ENCODE measurements at regions not wholly inside any gene's neighbourhood (a gene's known extent, or its start where the extent isn't known, plus 50 kb on each side); places are given as distances from the start of the nearest gene placed in this dataset.

- DNase-seq: no peak
These were observed 509.0 kb downstream of the OLFM4 start for GRCh38 chr13:53537586-53537985.

DNA sequence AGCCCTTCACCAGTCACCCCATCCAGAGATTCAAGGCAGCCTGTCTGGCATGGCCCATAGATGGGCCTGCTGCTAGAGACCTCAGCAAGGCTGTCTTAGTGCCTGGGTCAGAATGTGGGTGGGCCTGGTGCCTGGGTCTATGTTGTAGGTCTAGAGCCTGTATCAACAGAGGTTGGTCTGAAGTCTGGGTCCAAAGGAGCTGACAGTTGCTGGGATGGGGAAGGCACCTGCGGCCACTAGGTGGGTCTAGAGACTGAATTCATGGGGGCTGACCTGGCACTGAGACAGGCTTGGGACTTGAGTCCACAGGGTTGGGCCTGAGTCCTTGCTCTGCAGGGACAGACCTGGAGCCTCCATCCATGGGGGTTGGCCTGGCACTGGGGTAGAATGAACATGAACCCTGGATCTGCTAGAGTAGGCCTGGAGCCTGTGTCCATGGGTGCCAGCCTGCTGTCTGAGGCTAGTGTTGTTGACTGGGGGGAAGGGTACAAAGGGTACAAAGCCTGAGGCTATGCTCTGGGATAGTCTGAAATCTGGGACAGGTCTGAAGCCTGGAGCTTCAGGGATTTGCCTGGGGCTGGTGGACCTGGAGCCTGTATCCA lies 516.8 kb downstream of the OLFM4 start:
- DNase-seq: no peak

GRCh38 chr13:53560556-53560955 lies 531.9 kb downstream of the OLFM4 start:
- no peak for DNase-seq

DNA sequence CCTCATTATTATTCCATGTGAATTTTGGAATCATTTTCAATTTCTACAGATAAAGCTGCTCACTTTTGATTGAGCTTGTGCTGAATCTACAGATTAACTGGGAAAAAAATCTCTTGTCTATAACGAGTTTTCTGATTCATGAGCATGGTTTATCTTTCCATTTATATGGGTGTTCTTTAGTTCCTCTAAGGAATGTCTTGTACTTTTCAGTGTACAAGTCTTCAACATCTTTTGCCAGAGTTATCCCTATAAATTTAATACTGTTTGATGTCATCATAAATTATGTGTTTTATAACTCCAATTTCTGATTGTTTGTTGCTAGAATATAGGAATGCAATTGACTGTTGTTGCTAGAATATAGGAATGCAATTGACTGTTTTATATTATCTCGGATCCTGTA lies 533.8 kb downstream of the OLFM4 start:
- DNase-seq: no peak

- no peak for DNase-seq
These were observed 539.9 kb downstream of the OLFM4 start for GRCh38 chr13:53568491-53568890.

- DNase-seq: no peak
These were observed 540.8 kb downstream of the OLFM4 start for GRCh38 chr13:53569453-53569852.

GRCh38 chr13:53601113-53601512 lies 572.5 kb downstream of the OLFM4 start:
- DNase-seq: no peak

GRCh38 chr13:53605326-53605725 lies 576.7 kb downstream of the OLFM4 start:
- DNase-seq: no peak

DNA sequence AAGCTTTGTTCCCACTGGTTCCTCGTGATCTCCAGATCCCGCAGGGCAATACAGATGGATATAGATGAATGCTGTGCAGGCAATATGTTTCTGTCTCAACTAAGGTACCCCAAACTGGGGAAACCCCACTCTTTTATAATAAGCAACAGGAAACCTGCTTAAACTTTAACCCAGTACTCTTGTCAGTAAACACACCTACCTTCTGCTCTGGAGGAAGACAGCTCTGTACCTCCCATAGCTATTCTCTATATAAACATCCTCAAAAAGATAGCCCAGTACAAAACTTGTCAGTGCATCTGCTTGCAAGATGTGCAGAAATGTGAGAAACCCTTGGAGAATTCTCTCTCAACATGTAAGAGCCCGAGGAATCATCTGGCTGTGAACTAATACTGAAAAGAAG lies 583.6 kb downstream of the OLFM4 start:
- no peak for DNase-seq

- no peak for DNase-seq
These were observed 593.8 kb downstream of the OLFM4 start for GRCh38 chr13:53622456-53622855.

DNA sequence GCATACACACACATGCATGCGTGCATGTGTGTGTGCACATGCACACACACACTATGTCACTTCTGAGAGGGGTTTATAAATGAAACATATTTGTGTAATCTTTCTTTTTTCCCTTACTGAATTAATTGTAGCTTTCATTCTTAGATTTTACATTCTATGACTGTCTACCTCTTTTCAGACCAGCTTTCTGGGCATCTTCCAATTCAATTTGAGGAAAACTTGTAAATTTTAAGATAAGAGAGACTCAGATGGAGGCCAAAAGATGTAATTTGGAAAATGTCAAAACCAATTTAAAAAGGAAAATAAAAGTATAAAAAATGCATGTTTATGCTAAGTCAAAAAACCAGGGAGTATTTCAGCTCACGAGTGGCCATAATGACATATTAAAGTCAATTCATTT lies 594.5 kb downstream of the OLFM4 start:
- no peak for DNase-seq

DNA sequence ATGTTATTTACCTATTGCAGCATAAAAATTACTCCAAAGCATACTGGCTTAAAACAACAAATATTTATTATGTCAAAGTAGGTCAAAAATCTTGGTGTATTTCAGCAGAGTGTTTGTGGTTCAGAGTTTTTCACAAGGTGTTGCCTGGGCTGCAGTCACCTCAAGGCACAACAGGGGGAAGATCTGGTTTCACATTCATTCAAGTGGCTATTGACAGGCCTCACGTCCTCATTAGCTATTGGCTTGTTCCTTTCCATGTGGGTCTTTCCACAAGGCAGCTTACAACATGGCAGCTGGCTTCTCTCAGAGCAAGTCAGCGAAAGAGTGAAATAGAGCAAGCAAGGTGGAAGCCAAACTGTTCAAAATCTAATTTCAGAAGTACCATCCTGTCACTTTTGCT lies 602.9 kb downstream of the OLFM4 start:
- DNase-seq: no peak

GRCh38 chr13:53638040-53638439 lies 609.4 kb downstream of the OLFM4 start:
- no peak for DNase-seq

DNA sequence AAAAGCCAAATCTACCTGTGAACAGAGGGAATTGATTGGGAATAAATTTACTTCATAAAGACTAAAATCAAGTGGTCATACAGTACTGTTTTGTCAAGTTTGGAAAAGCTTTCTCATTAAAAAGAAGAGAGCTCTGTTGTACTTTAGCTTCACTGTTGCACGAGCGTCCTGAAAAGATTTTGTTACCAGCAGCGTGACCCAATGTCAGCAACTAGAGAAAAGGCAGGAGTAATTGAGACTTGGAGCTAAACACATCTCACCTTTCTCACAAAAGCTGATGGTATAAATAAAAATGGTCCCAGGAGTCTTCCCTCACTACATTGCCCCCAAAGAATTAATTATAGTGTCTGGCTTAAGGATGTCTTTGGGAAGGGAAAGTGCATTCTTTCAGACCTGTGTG lies 613.7 kb downstream of the OLFM4 start:
- no peak for DNase-seq

DNA sequence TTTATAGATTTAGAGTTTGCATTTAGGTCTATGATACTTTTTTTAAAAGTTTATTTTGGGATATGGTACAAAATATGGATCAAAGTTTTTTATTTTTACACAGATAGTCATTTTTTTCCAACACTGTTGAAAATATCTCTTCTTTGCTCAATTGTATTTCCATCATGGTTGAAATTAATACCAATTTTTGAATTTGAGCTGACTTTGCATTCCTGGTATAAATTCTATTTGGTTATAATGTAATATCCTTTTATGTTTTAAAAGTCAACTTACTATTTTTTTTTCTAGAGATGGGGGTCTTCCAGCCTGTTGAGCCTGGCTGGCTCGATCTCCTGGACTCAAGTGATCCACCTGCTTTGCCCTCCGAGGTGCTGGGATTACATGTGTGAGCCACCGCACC lies 620.1 kb downstream of the OLFM4 start:
- DNase-seq: no peak

- no peak for DNase-seq
These were observed 643.4 kb downstream of the OLFM4 start for GRCh38 chr13:53672005-53672404.

DNA sequence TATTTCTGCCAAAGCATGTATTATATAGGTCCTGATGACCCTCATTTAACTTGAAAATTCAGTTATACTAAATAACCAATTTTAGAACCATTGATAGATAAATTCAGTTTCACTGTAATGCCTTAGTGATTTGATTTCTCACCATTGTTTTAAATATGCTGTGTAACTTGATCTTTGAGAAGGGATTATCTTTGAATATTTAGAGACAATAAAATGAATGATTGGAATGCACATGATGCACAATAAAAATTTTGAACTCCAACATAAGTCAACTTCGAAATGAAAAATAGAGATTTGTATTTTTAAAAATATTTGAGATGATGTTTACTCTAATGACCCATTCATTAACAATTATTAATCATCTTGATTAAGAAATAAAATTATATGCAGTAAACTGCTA lies 654.5 kb downstream of the OLFM4 start:
- DNase-seq: no peak

- DNase-seq: no peak
These were observed 655.0 kb downstream of the OLFM4 start for GRCh38 chr13:53683608-53684007.

- DNase-seq: no peak
These were observed 662.8 kb downstream of the OLFM4 start for GRCh38 chr13:53691417-53691816.

DNA sequence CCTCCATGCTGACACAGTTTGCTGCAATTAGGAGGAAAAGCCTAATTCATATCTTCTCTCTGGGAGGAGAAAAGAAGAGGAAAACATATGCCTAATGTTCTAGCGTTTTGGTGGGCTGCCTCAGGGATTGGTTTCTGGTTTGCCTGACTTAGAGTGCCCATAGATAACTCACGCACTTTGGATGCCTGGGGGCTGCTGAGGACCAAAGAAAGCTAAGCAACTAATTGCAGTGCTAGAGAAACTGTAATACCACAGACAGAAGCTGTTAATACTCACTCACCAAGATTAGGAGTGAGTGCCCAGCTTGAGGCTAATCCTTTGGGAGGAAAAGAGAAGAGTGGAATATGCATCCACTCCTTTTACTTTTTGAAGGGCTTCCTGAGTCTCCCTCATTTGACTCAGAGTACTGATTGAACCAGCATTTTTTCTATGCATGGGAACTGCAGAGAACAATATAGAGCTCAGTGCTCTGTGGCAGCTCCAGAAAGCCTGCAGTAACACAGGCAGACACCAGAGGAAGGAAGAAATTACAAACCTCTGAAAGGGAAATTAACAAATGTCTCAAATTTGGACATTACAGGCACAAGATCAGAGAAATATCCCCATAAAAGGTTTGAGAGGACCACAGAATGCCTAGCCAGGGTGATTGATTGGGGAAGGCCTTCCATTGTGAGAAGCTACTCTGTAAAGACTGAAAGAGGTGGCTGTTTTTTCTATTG lies 666.4 kb downstream of the OLFM4 start:
- no peak for DNase-seq

DNA sequence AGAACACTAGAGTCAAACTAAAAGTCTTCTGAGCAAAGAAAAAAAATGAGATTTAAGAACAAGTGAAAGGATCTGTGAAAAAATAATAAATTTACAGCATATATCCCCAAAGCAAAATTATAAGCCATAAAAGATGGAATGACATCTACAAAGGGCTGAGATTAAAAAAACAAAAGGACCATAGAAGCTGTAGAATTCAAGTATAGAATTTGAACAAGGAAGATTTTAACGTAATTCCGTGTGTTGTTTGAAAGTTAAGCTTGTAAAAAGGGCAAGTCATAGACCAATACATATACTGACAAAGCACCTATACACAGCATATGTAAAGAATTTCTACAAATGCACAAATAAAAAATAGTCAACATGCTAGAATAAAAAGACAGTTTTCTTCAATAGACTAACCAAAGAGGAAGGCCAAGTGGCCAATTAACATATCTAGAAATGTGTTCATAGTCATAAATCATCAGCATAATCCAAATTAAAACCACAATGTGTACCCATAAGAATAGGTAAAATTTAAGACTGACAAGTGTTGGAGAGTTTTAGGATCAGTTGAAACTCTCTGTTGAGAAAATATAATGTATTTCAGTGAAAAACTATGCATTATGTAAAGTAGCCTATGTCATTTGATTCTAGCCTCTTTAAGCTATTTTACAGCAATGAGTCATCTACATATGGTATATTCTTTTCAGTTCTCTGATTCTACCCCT lies 674.9 kb downstream of the OLFM4 start:
- no peak for DNase-seq

- no peak for DNase-seq
These were observed 690.7 kb downstream of the OLFM4 start for GRCh38 chr13:53719281-53719680.

DNA sequence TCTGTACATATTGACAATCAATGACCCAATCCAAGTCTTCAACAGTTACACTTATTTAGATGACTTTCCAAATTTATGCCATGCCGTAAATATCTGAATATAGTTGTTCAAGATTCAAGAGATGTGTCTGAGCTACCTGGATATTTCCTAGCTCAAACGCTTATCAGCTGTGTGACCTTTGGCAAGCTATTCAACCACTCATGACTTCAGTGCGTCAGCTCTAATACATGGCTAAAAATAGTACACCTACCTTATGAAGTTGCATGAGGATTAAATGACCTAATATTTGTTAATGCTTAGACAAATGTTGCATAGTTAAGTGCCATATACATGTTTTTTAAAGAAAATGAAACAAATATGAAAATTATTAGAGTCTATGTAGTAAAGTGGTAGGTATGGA lies 704.1 kb downstream of the OLFM4 start:
- DNase-seq: no peak

- DNase-seq: no peak
These were observed 715.3 kb downstream of the OLFM4 start for GRCh38 chr13:53743906-53744305.
